NCI-H2196 (cell line): ENCODE measurements at regions not wholly inside any gene's neighbourhood (a gene's known extent, or its start where the extent isn't known, plus 50 kb on each side); places are given as distances from the start of the nearest gene placed in this dataset.

Experiments used
- DNase-seq: peaks from one replicate; lab custom pipeline; 2025; ENCODE audit not compliant: unreplicated experiment; lab: John Stamatoyannopoulos, UW

- no peak for DNase-seq
These were observed 180.7 kb downstream of the FBXO15 start for GRCh38 chr18:73966954-73967353.

- no peak for DNase-seq
These were observed 185.4 kb downstream of the FBXO15 start for GRCh38 chr18:73962256-73962655.

- DNase-seq: no peak
These were observed 185.8 kb downstream of the FBXO15 start for GRCh38 chr18:73961804-73962203.

- DNase-seq: no peak
These were observed 188.3 kb downstream of the FBXO15 start for GRCh38 chr18:73959352-73959751.

- DNase-seq: no peak
These were observed 193.4 kb downstream of the FBXO15 start for GRCh38 chr18:73954268-73954667.

GRCh38 chr18:73952296-73952946, 195.2 kb downstream of the FBXO15 start:
- no peak for DNase-seq

GRCh38 chr18:73950116-73950700, 197.4 kb downstream of the FBXO15 start:
- DNase-seq: no peak

- DNase-seq: no peak
These were observed 199.1 kb downstream of the FBXO15 start for GRCh38 chr18:73948497-73948896.

- DNase-seq: no peak
These were observed 199.6 kb downstream of the FBXO15 start for GRCh38 chr18:73948084-73948483.

- DNase-seq: no peak
These were observed 200.3 kb downstream of the FBXO15 start for GRCh38 chr18:73947180-73947921.

- DNase-seq: no peak
These were observed 202.4 kb downstream of the FBXO15 start for GRCh38 chr18:73945130-73945792.

GRCh38 chr18:73944715-73945114, 202.9 kb downstream of the FBXO15 start:
- DNase-seq: no peak

- no peak for DNase-seq
These were observed 203.9 kb downstream of the FBXO15 start for GRCh38 chr18:73943763-73944162.

GRCh38 chr18:73942956-73943355, 204.7 kb downstream of the FBXO15 start:
- DNase-seq: no peak

- DNase-seq: no peak
These were observed 205.5 kb downstream of the FBXO15 start for GRCh38 chr18:73942081-73942625.

GRCh38 chr18:73940721-73941120, 206.9 kb downstream of the FBXO15 start:
- DNase-seq: no peak

- no peak for DNase-seq
These were observed 208.2 kb downstream of the FBXO15 start for GRCh38 chr18:73939391-73939790.

- no peak for DNase-seq
These were observed 213.9 kb downstream of the FBXO15 start for GRCh38 chr18:73933685-73934084.

GRCh38 chr18:73932976-73933375, 214.7 kb downstream of the FBXO15 start:
- no peak for DNase-seq

- DNase-seq: no peak
These were observed 220.1 kb downstream of the FBXO15 start for GRCh38 chr18:73927496-73927895.

GRCh38 chr18:73924836-73925235, 222.8 kb downstream of the FBXO15 start:
- DNase-seq: no peak
